Breast epithelium (tissue), 3 donors: ENCODE measurements at regions not wholly inside any gene's neighbourhood (a gene's known extent, or its start where the extent isn't known, plus 50 kb on each side); places are given as distances from the start of the nearest gene placed in this dataset.

ENCODE experiments used
- POLR2AphosphoS5 ChIP-seq, 3 donors: sonication (generic); formaldehyde crosslinking; IDR thresholded peaks; one replicate each; pipeline ENCODE4 v1.6.1; 2017; ENCODE audit warnings: antibody characterized with exemption in 3 of 3
- TF ChIP-seq, protein P1 (sequence below), 3 donors: fragments of 450-650 bp; IDR thresholded peaks; one replicate each; pipeline ENCODE4 v1.5.1; 2016 to 2017; ENCODE audit warnings: antibody characterized with exemption in 3 of 3, mild to moderate bottlenecking in 3 of 3, moderate library complexity in 3 of 3

DNA sequence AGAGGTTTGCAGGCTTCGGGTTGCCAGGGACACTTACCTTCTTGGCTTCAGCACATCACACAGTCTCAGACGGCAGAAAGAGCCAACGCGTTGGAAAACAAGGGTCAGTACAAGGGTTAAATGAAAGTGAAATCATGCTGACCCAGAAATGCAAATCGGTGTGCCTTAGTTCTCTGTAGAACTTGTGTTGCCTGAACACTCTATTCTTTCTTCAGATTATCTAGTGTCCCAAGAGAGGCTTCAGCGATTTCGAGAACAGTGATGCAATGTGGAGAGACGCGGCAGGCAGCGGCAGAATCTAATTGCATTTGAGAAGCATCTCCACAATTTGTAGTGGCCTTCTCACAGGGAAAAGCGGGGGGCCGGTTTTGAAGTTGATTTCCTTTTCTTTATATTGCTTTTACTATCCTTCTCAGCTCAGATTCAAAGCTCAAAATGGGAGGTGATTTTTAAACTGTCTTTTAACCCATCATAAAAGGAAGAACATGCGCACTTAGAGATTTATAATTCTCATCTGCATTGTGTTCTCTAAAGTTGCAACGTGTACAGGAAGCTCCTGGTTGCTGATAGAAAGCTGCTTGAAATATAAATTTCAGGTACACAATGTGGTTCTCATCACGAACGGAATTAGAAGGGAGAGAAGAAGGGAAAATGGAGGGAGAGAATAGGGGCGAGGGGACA, 67.8 kb upstream of the EGLN3 start:
- TF ChIP-seq, protein P1, sequence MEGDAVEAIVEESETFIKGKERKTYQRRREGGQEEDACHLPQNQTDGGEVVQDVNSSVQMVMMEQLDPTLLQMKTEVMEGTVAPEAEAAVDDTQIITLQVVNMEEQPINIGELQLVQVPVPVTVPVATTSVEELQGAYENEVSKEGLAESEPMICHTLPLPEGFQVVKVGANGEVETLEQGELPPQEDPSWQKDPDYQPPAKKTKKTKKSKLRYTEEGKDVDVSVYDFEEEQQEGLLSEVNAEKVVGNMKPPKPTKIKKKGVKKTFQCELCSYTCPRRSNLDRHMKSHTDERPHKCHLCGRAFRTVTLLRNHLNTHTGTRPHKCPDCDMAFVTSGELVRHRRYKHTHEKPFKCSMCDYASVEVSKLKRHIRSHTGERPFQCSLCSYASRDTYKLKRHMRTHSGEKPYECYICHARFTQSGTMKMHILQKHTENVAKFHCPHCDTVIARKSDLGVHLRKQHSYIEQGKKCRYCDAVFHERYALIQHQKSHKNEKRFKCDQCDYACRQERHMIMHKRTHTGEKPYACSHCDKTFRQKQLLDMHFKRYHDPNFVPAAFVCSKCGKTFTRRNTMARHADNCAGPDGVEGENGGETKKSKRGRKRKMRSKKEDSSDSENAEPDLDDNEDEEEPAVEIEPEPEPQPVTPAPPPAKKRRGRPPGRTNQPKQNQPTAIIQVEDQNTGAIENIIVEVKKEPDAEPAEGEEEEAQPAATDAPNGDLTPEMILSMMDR (IDR thresholded peaks at IDR 0.05) = no peak
- peak in 2 of 3 donors; percentile 39 to 45 for TF ChIP-seq POLR2AphosphoS5 (IDR thresholded peaks at IDR 0.05)
